Right lobe of liver (tissue), 6 donors: ENCODE measurements at regions not wholly inside any gene's neighbourhood (a gene's known extent, or its start where the extent isn't known, plus 50 kb on each side); places are given as distances from the start of the nearest gene placed in this dataset.

ENCODE experiments used
- ATAC-seq, 4 donors: fragments of 200-7000 bp; cut with Tn5 transposase; one replicate each; pipeline ENCODE4 v1.9.1; 2020; ENCODE audit warnings: mild to moderate bottlenecking in 4 of 4, moderate library complexity in 4 of 4
- DNase-seq, 3 donors: peaks; one replicate each; pipeline ENCODE4 v3.0.0-alpha.2; 2020
- H3K27ac ChIP-seq, 3 donors: fragments of 200-600 bp; one replicate each; pipeline ENCODE4 v1.8.0; 2022
- H3K27me3 ChIP-seq, 2 donors: fragments of 200-600 bp; one replicate each; pipeline ENCODE4 v1.8.0; 2022
- H3K36me3 ChIP-seq, 4 donors: fragments of 200-600 bp; sonication (generic) in 1 of 4; one replicate each; pipeline versions ENCODE4 v1.5.1 to v1.8.0; 2017 to 2022; ENCODE audit warnings: control low read depth in 1 of 4
- H3K4me1 ChIP-seq, 4 donors: fragments of 200-600 bp; sonication (generic) in 1 of 4; one replicate each; pipeline versions ENCODE4 v1.5.1 to v1.8.0; 2017 to 2022; ENCODE audit warnings: control low read depth in 1 of 4
- H3K4me3 ChIP-seq, 3 donors: fragments of 200-600 bp; one replicate each; pipeline ENCODE4 v1.8.0; 2022
- H3K9me3 ChIP-seq, 4 donors: fragments of 200-600 bp; sonication (generic) in 1 of 4; one replicate each; pipeline versions ENCODE4 v1.5.1 to v1.8.0; 2017 to 2022; ENCODE audit warnings: control low read depth in 1 of 4
- CTCF ChIP-seq, 4 donors: fragments of 200-600 bp in 3 of 4; fragments of 450-650 bp in 1 of 4; IDR thresholded peaks; one replicate each; pipeline versions ENCODE4 v1.5.1 to v1.8.0; 2016 to 2022; ENCODE audit warnings: antibody characterized with exemption in 4 of 4, mild to moderate bottlenecking in 2 of 4
- POLR2A ChIP-seq: fragments of 450-650 bp; IDR thresholded peaks from one replicate; pipeline ENCODE4 v1.6.1; 2017; ENCODE audit warnings: antibody characterized with exemption, mild to moderate bottlenecking
- WGBS: methylation state at CpG from one replicate; pipeline ENCODE4 v1.1.6; 2018; ENCODE audit warnings: low coverage, low lambda C conversion rate; ENCODE audit not compliant: insufficient coverage; ENCODE audit errors: missing lambda C conversion rate; 5-methylcytosine and 5-hydroxymethylcytosine counted together
- intact Hi-C, 2 donors: fragments of 100-400 bp; cut with DNase I; formaldehyde crosslinking; loops; one replicate each; pipeline versions ENCODE4 v1.11.2 to v1.14.1; 2022
- donor health status: DM: no; HTN: yes; CAD: no.
- donor health status: DM: no; HTN: no; CAD: no.
- donor health status: DM: no; HTN: no; CAD: no.
- donor health status: DM: no; HTN: yes; CAD: no.
- donor health status: DM: no; HTN: yes; CAD: no.

GRCh38 chr1:221605569-221605968 lies 136.3 kb downstream of the DUSP10 start:
- Histone ChIP-seq H3K4me3 (no peak overlapping the region), H3K27ac (no peak overlapping the region), H3K9me3 (no peaks in the 10 kb centered on the region), H3K27me3 (no peaks in the 10 kb centered on the region), H3K4me1 (no peaks in the 10 kb centered on the region), H3K36me3 (no peaks in the 10 kb centered on the region)
- no peak for TF ChIP-seq CTCF (IDR thresholded peaks at IDR 0.05)
- TF ChIP-seq POLR2A, result no peak
- ATAC-seq (no peak), DNase-seq (no peak)
- intact Hi-C loops, result no loop called here
- WGBS, result 92% methylated on average over 1 of the region's 1 CpG

- intact Hi-C loops, result no loop called here
- Histone ChIP-seq H3K4me3 (no peak overlapping the region), H3K27me3 (no peaks in the 10 kb centered on the region), H3K4me1 (no peaks in the 10 kb centered on the region), H3K36me3 (no peaks in the 10 kb centered on the region), H3K9me3 (no peaks in the 10 kb centered on the region), H3K27ac (no peak overlapping the region)
- no peak for ATAC-seq
- DNase-seq, result no peak
- TF ChIP-seq CTCF (IDR thresholded peaks at IDR 0.05) (no peak), POLR2A (no peak)
- 89% methylated on average over 4 of the region's 4 CpGs for WGBS
These were observed 135.6 kb downstream of the DUSP10 start for GRCh38 chr1:221606256-221606655.

GRCh38 chr1:221608835-221609320 lies 133.0 kb downstream of the DUSP10 start:
- H3K4me1 ChIP-seq, result no peaks in the 10 kb centered on the region
- DNase-seq, result no peak
- H3K36me3 ChIP-seq, result no peaks in the 10 kb centered on the region
- TF ChIP-seq POLR2A, result no peak
- no peak for TF ChIP-seq CTCF (IDR thresholded peaks at IDR 0.05)
- H3K27me3 ChIP-seq, result no peaks in the 10 kb centered on the region
- H3K4me3 ChIP-seq, result no peak overlapping the region
- intact Hi-C loops, result no loop called here
- no peak for ATAC-seq
- H3K9me3 ChIP-seq, result no peaks in the 10 kb centered on the region
- no peak overlapping the region for H3K27ac ChIP-seq

GRCh38 chr1:221611656-221612046 lies 130.2 kb downstream of the DUSP10 start:
- no peaks in the 10 kb centered on the region for H3K4me1 ChIP-seq
- 61% methylated on average over 2 of the region's 2 CpGs for WGBS
- DNase-seq, result no peak
- no peak overlapping the region for H3K4me3 ChIP-seq
- H3K27ac ChIP-seq, result no peak overlapping the region
- H3K27me3 ChIP-seq, result no peaks in the 10 kb centered on the region
- no peak for ATAC-seq
- intact Hi-C loops, result no loop called here
- no peaks in the 10 kb centered on the region for H3K36me3 ChIP-seq
- no peaks in the 10 kb centered on the region for H3K9me3 ChIP-seq
- TF ChIP-seq CTCF (IDR thresholded peaks at IDR 0.05) (no peak), POLR2A (no peak)
